Right hindlimb (tissue), 1 donor: ENCODE measurements at regions not wholly inside any gene's neighbourhood (a gene's known extent, or its start where the extent isn't known, plus 50 kb on each side); places are given as distances from the start of the nearest gene placed in this dataset.
A peak's percentile ranks its signal among the peaks of the same experiment; 100 is the strongest.

ENCODE experiments used
- DNase-seq: peaks from one replicate; pipeline ENCODE4 v3.0.0-alpha.2; 2018

GRCh38 chr16:87170310-87170709, 146.9 kb downstream of the C16orf95 start:
- no peak for DNase-seq

GRCh38 chr16:87171723-87172122, 145.5 kb downstream of the C16orf95 start:
- DNase-seq, result no peak

GRCh38 chr16:87172632-87173031, 144.6 kb downstream of the C16orf95 start:
- no peak for DNase-seq

GRCh38 chr16:87173294-87173893, 143.8 kb downstream of the C16orf95 start:
- DNase-seq, result no peak

GRCh38 chr16:87174061-87174460, 143.1 kb downstream of the C16orf95 start:
- no peak for DNase-seq

GRCh38 chr16:87176735-87177134, 140.5 kb downstream of the C16orf95 start:
- DNase-seq, result no peak

DNA sequence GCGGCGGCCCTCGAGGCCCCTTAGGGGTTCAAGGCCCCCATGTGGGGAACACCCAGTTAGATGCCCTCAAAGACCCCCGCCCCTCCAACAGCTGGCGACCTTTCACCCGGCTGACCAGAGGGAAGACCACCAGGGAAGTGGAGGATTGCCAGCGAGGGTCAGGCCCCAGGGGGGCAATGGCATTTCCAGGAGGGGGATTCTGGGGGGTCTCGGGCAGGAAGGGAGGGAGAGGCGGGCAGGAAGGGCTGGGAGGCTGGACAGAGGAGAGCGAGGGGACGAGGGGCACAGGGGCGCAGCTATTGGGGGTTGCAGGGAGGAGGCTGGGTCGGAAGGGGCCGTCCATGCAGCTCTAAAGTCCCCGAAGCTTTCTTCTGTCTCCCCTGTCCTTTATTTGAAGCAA, 139.5 kb downstream of the C16orf95 start:
- DNase-seq, result no peak

DNA sequence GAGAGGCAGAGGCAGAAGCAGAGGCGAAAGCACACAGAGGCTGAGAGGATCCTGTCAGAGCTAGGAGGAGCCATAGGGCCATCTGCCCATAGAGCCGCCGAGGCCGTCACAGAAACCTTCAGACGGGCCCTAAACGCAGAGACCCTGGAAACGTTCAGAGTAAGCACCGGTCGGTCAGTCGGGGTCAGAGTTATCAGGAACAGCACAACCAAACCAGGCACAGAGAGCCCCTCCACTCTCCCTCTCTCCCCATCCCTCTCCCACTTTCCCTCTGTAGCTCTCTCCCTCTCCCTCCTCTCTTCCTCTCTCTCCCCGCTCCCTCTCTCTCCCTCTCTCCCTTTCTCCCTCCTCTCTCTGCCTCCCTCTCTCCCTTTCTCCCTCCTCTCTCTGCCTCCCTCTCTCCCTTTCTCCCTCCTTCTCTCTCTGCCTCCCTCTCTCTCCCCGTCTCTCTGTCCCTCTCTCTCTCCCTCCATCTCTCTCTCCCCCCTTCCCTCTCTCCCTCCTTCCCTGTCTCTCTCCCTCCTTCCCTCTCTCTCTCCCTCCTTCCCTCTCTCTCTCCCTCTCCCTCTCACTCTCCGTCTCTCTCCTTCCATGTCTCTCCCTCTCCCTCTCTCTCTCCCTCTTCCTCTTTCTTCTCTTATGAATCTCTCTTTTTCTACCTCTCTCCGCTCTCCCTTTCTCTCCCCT, 138.9 kb downstream of the C16orf95 start:
- peak; percentile 59 for DNase-seq

- peak; percentile 66 for DNase-seq
Measured at GRCh38 chr16:87178977-87179376, 138.2 kb downstream of the C16orf95 start.

DNA sequence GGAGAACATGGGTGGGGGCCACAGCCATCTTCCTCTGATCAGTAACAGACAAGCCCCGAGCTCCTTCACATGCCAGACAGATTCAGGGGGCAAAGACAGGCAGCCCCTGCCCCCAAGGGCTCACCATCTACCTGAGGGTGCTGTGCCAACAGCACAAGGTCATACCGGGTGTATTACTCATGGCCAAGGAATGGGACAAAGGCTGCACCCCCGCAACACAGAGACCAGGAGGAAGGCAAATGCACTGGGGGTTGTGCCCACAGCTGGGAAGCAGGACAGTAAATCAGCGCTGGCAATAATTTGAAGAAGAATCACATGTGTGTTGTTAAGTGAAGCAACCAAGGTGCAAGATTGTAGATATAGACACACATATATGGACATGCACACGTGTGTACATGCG, 137.1 kb downstream of the C16orf95 start:
- no peak for DNase-seq

GRCh38 chr16:87182759-87183158, 134.4 kb downstream of the C16orf95 start:
- DNase-seq, result no peak

DNA sequence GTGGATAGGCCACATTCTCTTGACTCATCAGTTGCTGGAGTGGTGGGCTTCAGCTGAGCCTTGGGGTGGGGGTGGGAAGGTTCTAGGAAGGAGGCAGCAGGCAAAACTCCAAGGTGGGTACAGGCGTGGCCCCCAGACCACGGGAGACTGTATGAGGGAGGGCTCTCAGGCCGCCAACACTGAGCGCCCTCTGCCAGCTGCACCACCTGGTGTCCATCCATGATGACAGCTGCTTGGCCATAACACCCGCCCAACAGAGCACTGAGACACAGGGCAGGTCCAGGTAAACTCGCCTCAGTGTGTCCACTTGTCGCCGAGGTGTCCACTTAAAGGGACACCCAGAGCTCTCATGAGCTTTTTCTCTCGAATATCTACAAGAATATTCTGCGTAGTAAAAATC, 133.5 kb downstream of the C16orf95 start:
- DNase-seq, result no peak

DNA sequence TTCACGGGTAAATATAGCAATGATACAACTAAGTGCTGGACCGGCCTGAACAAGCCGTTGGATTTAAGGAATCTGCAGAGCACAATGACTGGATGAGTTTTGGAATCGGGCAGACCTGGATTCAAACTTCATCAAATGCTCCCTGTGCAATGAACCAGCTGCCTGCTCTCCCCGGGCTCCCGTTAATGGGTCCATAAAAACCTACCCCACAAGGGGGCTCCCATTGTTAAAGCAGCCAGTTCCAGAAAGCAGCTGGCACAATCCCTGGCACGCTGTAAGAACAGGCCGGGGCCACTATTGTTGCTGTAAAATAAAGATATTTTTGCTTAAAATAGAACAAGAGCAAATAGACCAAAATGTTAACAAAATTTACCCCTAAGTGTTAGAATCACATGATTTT, 131.9 kb downstream of the C16orf95 start:
- no peak for DNase-seq

DNA sequence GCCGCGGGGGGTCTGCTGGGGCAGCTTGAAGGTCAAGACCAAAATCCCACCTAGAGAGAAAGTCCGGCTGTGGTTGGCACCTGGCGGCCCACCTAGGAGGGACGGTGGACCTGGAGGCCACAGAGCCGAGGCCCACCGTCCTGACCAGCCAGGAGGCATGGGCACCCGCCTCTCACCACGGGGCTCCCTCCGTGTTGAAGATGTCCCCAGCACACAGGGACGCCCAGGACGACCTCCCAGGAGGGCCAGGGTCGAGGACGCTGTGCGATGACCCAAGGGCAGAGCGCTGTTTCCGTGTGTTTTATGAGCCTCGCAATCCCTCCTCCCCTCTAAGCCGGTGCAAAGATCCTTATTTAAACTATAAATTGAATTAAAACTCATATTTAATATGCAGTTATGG, 131.2 kb downstream of the C16orf95 start:
- DNase-seq, result no peak

- DNase-seq, result no peak
Measured at GRCh38 chr16:87186446-87186845, 130.7 kb downstream of the C16orf95 start.

- no peak for DNase-seq
Measured at GRCh38 chr16:87186876-87187533, 130.2 kb downstream of the C16orf95 start.

DNA sequence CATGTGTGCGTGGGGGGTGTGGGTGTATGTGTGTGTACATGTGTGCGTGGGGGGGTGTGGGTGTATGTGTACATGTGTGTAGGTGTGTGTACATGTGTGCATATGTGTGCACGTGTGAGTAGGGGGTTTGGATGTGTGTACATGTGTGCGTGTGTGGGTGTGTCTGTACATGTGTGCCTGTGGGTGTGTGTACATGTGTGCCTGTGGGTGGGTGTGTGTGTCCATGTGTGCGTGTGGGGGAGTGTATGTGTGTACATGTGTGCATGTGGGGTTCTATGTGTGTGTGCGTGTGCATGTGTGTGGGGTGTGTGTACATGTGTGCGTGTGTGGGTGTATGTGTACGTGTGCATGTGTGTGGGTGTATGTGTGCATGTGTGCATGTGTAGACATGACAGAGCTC, 129.1 kb downstream of the C16orf95 start:
- no peak for DNase-seq

GRCh38 chr16:87189426-87189825, 127.8 kb downstream of the C16orf95 start:
- DNase-seq, result no peak

- no peak for DNase-seq
Measured at GRCh38 chr16:87190288-87191230, 126.6 kb downstream of the C16orf95 start.

- peak; percentile 45 for DNase-seq
Measured at GRCh38 chr16:87192452-87193073, 124.6 kb downstream of the C16orf95 start.

GRCh38 chr16:87194172-87194571, 123.0 kb downstream of the C16orf95 start:
- no peak for DNase-seq

DNA sequence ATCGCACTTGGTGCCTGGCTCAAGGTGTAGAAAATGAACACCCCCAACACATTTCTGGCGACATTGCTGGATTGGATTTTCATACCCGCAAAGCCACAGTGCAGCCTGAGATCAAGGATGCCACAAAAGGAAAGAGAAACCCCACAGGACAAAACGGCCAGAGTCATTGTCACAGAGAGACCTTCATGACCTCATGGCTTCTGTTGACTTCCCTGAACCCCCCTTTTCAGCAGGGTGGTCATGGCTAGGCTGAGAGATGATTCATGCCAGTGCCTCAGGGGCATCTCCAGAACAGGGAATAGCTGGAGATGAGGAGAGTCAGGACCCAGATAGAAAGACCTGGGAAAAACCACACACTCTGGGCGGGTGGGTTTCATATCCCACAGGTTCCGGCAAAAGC, 122.0 kb downstream of the C16orf95 start:
- no peak for DNase-seq

GRCh38 chr16:87196231-87196630, 121.0 kb downstream of the C16orf95 start:
- no peak for DNase-seq
